Adipocyte (in vitro differentiated cells): ENCODE measurements at regions not wholly inside any gene's neighbourhood (a gene's known extent, or its start where the extent isn't known, plus 50 kb on each side); places are given as distances from the start of the nearest gene placed in this dataset.

Source experiments
- DNase-seq: peaks from one replicate; pipeline ENCODE4 v3.0.0-alpha.2; 2015; ENCODE audit warnings: low read depth
- H3K27me3 ChIP-seq: replicated peaks from 2 replicates; pipeline ENCODE4 v1.7.0; 2013; ENCODE audit warnings: mild to moderate bottlenecking, low read length, moderate library complexity; ENCODE audit not compliant: control insufficient read depth, insufficient read depth
- H3K36me3 ChIP-seq: 2 replicates; pipeline ENCODE4 v1.7.0; 2013; ENCODE audit warnings: low read length, mild to moderate bottlenecking, moderate library complexity; ENCODE audit not compliant: control insufficient read depth, insufficient read depth, severe bottlenecking
- H3K4me1 ChIP-seq: 2 replicates; pipeline ENCODE4 v1.7.0; 2013; ENCODE audit warnings: mild to moderate bottlenecking, low read length, moderate library complexity; ENCODE audit not compliant: control insufficient read depth, insufficient read depth
- H3K4me3 ChIP-seq: 2 replicates; pipeline ENCODE4 v1.7.0; 2013; ENCODE audit warnings: mild to moderate bottlenecking, low read length, moderate library complexity
- H3K9ac ChIP-seq: 2 replicates; pipeline ENCODE4 v1.7.0; 2013; ENCODE audit warnings: mild to moderate bottlenecking, low read length, moderate library complexity
- H3K9me3 ChIP-seq: 2 replicates; pipeline ENCODE4 v1.7.0; 2013; ENCODE audit warnings: mild to moderate bottlenecking, low read length, moderate library complexity; ENCODE audit not compliant: control insufficient read depth

DNA sequence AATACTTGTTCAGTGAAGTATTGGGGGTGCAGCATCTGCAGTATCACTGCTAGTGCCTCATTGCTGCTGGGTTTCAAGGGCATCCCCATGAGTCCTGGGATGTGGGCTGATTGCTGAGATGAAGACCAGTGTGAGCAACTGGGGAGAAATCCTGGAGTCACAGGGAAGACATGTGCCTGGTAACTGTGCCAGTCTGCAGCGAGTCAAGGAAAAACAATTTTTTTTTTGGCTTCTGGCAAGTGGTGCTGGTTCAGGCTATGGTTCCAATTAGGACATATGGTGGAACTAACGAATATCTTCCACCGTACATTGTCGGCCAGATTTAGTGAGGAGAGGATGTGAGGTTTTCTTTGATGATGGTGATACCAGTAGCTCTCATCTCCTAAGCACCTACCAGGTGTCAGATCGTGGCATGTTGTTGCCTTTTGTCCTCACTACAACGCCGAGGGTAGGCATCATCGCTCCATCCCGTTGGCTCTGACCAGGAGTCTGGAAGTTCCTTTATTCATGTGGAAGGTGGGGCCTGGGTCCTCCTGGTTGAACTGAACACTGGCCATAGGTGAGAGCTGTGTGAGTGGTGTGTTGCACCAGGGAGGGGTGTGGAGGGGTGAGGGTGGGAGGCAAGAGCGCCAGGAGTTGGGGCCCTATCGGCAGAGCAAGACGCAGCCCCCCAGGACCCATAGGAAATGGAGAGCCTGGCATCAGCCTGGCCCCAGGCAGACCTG is 118.0 kb upstream of the HS6ST1 start:
- peaks cover 6% of the 10 kb centered on the region for H3K9me3 ChIP-seq
- H3K27me3 ChIP-seq, result no peaks in the 10 kb centered on the region
- no peak for DNase-seq
- no peak overlapping the region for H3K9ac ChIP-seq
- H3K4me3 ChIP-seq, result no peak overlapping the region
- no peaks in the 10 kb centered on the region for H3K4me1 ChIP-seq
- no peaks in the 10 kb centered on the region for H3K36me3 ChIP-seq

DNA sequence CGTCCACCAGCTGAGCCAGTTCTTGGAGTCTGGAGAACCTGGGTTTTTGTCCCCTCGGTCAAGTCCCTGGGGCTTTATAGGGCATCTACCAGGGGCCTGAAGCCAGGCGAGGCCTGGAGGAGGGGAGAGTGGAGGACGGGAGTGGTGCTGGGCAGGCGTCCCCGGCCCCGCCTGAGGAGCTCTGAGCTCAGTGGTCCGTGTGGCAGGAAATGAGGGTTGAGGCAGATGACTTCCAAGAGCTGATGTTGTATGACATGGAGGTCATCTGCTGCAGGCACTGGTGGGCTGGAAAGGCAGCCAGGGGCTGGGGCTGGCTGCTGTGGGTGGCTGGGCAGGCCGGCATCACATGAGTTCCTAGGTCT is 118.5 kb upstream of the HS6ST1 start:
- Histone ChIP-seq H3K27me3 (no peaks in the 10 kb centered on the region), H3K9me3 (peaks cover under 1% of the 10 kb centered on the region), H3K36me3 (no peaks in the 10 kb centered on the region), H3K4me3 (no peak overlapping the region), H3K4me1 (no peaks in the 10 kb centered on the region), H3K9ac (no peak overlapping the region)
- no peak for DNase-seq

DNA sequence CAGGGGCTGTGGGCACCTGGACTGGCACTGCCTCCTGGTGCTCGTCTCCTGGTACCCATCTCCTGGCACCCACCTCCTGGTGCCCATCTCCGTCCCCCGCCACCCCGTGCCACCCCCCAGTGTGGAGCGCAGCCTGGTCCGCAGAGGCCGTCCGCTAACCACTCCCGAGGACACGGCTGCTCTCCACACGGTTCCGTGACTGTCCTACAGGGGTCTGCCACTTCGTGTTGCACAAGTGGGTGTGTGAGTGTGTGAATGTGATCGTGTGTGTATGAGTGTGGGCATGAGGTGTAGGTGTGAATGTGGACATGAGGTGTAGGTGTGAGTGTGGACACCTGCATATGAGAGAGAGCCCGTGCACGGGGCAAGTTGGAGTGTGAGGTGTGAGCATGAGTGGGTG is 119.4 kb upstream of the HS6ST1 start:
- DNase-seq, result no peak
- Histone ChIP-seq H3K27me3 (no peaks in the 10 kb centered on the region), H3K9me3 (no peaks in the 10 kb centered on the region), H3K4me3 (no peak overlapping the region), H3K9ac (no peak overlapping the region), H3K36me3 (no peaks in the 10 kb centered on the region), H3K4me1 (no peaks in the 10 kb centered on the region)

DNA sequence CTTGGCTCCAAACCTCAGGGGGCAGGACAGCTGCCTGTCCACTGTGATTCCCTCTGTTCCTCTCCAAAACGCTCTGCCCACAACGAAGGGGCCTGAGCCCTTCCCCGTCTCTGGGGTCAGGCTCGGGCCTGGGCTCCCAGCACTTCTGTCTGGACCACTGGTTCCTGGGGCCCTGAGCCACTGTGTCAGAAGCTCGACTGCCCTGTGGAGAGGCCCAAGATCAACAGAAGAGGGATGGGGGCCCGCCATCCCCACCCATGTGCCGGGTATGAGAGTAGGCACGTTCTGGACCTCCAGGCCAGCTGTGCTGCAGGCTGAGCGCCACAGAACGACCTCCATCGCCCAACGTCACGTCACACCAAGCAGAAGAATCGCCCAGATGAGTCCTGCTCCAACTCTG is 119.9 kb upstream of the HS6ST1 start:
- no peaks in the 10 kb centered on the region for H3K36me3 ChIP-seq
- no peaks in the 10 kb centered on the region for H3K27me3 ChIP-seq
- H3K4me1 ChIP-seq, result no peaks in the 10 kb centered on the region
- DNase-seq, result no peak
- H3K4me3 ChIP-seq, result no peak overlapping the region
- H3K9ac ChIP-seq, result no peak overlapping the region
- H3K9me3 ChIP-seq, result no peaks in the 10 kb centered on the region

DNA sequence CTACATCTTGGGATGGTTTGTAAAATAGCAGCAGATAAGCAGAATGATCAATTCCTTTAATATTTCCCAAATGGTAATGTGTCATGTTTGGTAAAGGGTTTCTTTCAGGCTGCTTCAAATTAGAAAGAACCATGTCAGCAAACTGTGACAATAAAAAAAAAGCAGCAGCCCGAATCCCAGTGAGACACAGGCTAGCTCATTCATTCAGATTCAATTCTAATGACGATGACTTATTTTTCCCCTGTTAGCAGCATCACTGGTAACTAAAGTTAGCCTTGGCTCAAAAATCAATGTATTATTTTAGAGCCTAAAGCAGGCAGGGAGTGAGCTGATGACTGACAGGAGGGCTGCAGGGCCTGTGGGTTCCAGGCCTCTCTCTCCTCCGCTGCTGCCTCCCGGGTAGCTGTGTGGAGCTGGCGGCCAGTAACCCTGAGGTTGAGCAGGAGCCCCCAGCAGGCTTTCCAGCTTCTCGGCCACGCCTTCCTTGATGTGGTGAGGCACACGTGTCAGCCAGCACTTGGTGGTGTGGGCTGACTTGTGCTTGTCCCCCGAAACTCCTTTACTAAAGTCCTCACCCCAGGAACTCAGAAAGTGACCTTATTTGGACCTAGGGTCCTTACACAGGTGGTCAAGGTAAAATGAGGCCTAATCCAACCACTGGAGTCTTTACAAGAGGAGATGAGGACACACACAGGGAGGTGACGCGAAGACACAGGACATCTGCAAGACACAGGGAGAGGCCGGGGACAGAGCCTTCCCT is 120.5 kb upstream of the HS6ST1 start:
- no peak for DNase-seq

DNA sequence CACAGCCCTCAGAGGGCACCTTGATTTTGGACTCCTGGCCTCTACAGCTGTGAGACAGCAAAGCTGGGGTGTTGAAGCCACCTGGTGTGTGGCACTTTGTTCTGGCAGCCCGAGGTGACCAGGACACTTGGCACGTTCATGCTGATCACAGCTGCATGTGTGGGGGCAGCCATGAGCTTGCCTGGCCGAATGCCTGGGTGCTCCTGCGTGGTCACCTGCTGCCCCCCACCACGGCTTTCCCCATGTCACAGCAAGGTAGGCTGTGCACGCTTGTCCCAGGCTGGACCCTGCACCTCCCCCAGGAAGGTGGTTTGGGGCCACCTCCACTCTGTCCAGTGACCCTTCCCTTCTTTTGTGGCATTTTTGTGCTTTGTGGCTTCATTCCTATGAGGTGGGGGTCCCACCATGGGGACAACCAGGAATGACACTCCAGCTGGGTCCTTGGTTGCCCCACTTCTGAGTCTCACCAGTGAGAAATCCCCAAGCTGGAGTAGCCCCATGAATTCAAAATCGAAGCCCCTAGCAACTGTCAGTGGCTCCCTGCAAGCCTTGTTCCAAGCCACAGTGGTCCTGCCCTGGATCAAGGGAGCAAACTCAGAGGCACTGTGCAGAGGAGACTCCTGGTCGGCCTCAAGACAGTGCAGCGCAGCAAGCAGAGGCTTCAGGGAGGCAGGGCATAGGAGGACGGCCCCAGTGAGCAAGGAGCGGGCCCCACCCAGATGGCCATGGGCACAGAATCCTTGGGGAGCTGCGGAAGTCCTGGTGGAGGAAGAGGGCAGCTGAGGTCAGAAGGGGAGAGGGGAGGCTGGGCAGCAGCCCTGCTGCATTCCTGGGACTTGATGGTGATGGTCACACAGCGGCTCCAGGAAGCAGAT is 121.4 kb upstream of the HS6ST1 start:
- Histone ChIP-seq H3K36me3 (no peaks in the 10 kb centered on the region), H3K4me3 (no peak overlapping the region), H3K9me3 (no peaks in the 10 kb centered on the region), H3K27me3 (no peaks in the 10 kb centered on the region), H3K9ac (no peak overlapping the region), H3K4me1 (no peaks in the 10 kb centered on the region)
- no peak for DNase-seq

More for the DNA sequence above, 120.5 kb upstream of the HS6ST1 start:
- no peak overlapping the region for H3K4me3 ChIP-seq
- H3K9ac ChIP-seq, result no peak overlapping the region
- no peaks in the 10 kb centered on the region for H3K9me3 ChIP-seq
- no peaks in the 10 kb centered on the region for H3K27me3 ChIP-seq
- H3K4me1 ChIP-seq, result no peaks in the 10 kb centered on the region
- H3K36me3 ChIP-seq, result no peaks in the 10 kb centered on the region

DNA sequence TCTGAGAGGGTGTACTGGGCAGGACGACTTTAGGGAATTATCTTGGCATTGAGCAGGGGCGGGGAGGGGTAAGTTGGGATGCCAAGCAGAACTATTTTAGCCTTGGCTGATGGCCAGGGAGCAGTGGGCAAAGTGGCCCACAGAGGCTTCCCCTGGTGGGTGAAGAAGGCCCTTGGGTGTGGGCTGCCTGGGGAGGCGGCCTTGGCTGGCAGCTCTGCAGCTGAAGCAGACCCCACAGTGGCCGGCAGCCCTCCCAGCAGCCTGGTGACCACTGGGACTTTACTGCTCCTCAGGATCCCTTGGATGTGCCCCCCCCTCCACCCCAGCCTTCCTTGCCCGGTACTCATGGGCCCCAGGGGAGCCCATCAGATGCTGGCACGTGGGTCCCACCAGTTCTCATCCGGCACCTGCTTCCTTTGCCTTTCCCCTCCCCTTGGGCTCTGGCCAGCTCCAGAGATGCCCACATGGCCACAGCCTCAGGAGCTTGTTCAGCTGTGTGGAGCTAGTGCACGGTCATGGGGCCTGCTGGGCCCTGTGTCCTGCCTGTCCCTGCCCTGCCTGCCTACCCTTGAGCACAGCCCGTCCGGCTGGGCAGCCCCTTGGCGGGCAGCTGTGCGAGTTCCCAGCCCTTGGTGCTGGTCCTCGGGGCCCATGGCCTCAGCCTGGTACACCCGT is 122.1 kb upstream of the HS6ST1 start:
- no peak overlapping the region for H3K4me3 ChIP-seq
- no peak overlapping the region for H3K9ac ChIP-seq
- DNase-seq, result no peak
- no peaks in the 10 kb centered on the region for H3K9me3 ChIP-seq
- H3K4me1 ChIP-seq, result no peaks in the 10 kb centered on the region
- H3K27me3 ChIP-seq, result no peaks in the 10 kb centered on the region
- no peaks in the 10 kb centered on the region for H3K36me3 ChIP-seq

DNA sequence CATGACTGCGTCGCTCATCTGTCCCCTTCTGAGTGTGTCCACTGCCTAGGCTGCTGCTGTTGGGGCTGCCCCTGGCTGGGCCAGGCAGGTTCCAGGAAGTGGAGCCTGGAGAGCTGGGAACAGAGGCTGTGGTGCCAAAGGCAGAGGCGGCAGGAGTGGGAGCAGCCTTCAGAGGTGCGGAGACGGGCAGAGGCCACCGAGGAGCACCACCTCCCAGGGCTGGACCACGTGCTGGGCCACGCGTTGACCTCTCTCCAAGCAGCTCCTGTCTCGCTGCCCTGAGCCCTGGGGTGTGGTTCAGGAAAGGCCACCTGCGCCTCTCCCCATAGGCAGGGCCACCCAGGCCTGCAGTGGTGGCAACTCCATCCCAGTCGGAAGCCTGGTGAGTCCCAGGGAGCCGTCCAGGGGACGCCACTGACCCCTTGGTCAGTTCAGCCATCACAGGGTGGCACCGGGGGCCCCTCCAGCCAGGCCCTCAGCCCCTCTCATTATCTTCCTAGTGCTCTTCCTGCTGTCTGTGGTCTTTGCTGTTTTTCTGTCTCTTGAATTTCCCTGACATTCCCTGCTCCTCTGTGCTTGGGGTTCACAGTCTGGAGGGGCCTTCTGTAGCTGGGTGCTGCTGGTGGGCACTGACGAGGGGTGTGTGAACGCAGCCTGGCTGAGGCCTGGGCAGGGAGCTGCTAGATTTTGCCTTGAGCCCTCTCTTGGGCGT is 122.8 kb upstream of the HS6ST1 start:
- H3K9ac ChIP-seq, result no peak overlapping the region
- no peak for DNase-seq
- no peaks in the 10 kb centered on the region for H3K9me3 ChIP-seq
- H3K4me3 ChIP-seq, result no peak overlapping the region
- no peaks in the 10 kb centered on the region for H3K27me3 ChIP-seq
- no peaks in the 10 kb centered on the region for H3K4me1 ChIP-seq
- H3K36me3 ChIP-seq, result no peaks in the 10 kb centered on the region

DNA sequence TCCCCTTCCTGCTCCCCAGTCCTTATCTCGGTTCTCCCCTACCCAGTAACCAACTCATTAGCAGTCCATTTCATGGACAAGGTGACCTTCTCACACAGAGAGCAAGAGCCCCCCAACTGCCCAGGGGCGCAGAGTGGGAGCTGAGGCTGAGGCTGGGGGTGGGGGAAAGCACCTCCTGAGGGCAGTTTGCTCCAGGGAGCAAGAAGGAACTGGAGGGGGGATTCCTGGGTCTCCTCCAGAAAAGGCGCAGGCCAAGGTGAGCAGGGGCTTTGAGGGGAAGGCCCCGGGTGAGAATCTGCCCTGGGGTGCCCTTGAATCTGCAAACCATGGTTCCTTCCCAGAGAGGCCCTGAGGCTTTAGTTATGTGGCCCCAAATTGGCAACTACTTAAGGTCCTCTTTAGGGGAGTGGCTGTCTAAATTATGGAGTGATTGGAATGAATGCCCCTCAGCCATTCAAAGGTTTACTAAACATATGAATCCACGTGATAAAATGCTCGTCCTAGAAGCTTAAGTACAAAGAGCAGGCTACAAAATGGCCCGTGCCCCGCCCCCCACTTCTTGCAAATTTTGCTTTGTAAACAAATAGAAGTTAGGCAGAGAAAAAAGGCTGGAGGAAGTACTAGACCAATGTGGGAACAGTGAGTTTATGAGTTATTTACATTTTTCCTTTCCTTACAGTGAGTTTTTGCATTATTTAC is 123.5 kb upstream of the HS6ST1 start:
- Histone ChIP-seq H3K4me1 (no peaks in the 10 kb centered on the region), H3K9me3 (no peaks in the 10 kb centered on the region), H3K36me3 (no peaks in the 10 kb centered on the region), H3K4me3 (no peak overlapping the region), H3K27me3 (peaks cover 3% of the 10 kb centered on the region), H3K9ac (no peak overlapping the region)
- no peak for DNase-seq

DNA sequence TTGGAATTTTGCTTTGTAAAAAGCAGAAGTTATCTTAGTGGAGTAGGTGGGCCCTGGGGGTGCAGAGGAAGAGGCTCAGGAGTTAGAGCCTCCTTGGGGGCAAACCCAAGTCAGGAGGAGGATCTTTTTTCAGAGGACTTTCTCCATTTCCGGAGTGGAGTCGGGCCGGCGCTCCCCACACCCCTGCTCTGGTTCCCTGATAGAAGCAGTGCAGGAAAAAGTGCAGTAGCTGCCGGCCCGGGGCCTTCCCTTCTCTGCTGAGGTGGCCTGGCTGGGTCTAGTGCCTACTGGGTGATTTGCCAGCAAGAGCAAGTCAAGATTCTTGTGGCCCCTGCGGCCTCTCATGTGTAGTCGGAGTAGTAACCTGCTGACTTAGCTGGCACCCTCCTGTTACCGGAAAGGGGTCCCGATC is 124.2 kb upstream of the HS6ST1 start:
- H3K36me3 ChIP-seq, result no peaks in the 10 kb centered on the region
- H3K27me3 ChIP-seq, result peaks cover 5% of the 10 kb centered on the region
- no peak overlapping the region for H3K4me3 ChIP-seq
- H3K9me3 ChIP-seq, result no peaks in the 10 kb centered on the region
- H3K4me1 ChIP-seq, result no peaks in the 10 kb centered on the region
- no peak for DNase-seq
- no peak overlapping the region for H3K9ac ChIP-seq
